ENCODE measurements at regions not wholly inside any gene's neighbourhood (a gene's known extent, or its start where the extent isn't known, plus 50 kb on each side); places are given as distances from the start of the nearest gene placed in this dataset.

DNA sequence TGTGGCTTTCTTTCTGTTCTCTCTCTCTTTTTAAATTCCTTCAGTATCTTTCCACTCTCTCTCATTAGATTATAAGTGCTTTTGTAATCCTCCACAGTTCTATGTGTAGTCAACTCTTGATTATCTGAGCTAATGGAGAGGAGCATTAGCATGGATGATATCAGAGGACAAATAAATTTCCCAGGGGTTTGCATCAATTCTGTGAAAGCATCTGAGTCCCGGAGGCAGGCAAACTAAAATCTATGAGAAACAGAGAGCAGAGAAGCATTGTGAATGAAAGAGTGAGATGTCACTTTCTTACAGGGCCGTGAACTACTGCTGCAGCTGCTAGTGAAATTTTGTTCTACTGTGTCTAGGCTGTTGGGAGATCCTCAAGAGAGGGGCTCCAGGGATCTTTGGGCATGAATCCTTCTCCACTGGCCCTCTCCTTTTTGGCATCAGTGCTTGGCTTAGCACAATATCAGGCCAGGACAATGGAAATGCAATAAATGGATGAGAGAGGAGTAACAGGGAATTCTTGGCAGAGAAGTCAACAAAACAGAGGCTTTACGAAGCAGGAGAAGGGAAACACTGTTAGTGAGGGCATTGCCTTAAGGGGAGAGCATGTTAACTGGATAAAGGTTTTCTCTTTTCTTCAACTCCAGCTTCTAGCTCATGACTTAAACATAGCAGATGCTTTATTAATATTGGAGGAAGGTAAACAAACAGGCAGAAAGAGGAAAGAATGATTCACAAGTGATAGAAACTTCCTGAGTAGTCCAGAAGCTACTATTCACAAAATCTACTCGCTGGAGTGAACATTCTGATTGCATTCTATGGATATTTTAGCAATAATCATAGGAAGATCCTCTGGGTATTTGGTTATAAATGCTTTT is 847.0 kb upstream of the MAP3K7 start:
- Histone ChIP-seq H3K27ac (ENCODE audit: low read depth in 1 of 2, low read length in 2 of 2) (no peak overlapping the region), H3K36me3 (ENCODE audit: control insufficient read depth in 4 of 4, insufficient read depth in 3 of 4, low read depth in 1 of 4, low read length in 3 of 4) (no peaks in the 10 kb centered on the region), H3K4me1 (ENCODE audit: control insufficient read depth in 4 of 4, insufficient read depth in 4 of 4, low read length in 3 of 4) (no peaks in the 10 kb centered on the region), H3K27me3 (ENCODE audit: control insufficient read depth in 4 of 4, insufficient read depth in 4 of 4, low read length in 3 of 4) (no peaks in the 10 kb centered on the region), H3K9ac (ENCODE audit: low read depth in 1 of 2, low read length in 2 of 2) (no peak overlapping the region), H3K4me3 (ENCODE audit: low read depth in 1 of 3, low read length in 3 of 3) (no peak overlapping the region), H3K9me3 (ENCODE audit: control insufficient read depth in 4 of 4, low read length in 3 of 4) (no peaks in the 10 kb centered on the region)
- no peak for TF ChIP-seq FOXA1 (IDR thresholded peaks at IDR 0.05)
- TF ChIP-seq, protein P1, sequence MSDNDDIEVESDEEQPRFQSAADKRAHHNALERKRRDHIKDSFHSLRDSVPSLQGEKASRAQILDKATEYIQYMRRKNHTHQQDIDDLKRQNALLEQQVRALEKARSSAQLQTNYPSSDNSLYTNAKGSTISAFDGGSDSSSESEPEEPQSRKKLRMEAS (IDR thresholded peaks at IDR 0.05): no peak
- TF ChIP-seq JUND (IDR thresholded peaks at IDR 0.05): no peak
- TF ChIP-seq YY1 (IDR thresholded peaks at IDR 0.05): no peak
- TF ChIP-seq HNF4A (conservative IDR thresholded peaks at IDR 0.05): no peak
- TF ChIP-seq HNF4G (IDR thresholded peaks at IDR 0.05): no peak
- TF ChIP-seq, protein P2, sequence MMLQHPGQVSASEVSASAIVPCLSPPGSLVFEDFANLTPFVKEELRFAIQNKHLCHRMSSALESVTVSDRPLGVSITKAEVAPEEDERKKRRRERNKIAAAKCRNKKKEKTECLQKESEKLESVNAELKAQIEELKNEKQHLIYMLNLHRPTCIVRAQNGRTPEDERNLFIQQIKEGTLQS (IDR thresholded peaks at IDR 0.05): no peak
- TF ChIP-seq FOXA2 (IDR thresholded peaks at IDR 0.05): no peak
- TF ChIP-seq, protein P3, sequence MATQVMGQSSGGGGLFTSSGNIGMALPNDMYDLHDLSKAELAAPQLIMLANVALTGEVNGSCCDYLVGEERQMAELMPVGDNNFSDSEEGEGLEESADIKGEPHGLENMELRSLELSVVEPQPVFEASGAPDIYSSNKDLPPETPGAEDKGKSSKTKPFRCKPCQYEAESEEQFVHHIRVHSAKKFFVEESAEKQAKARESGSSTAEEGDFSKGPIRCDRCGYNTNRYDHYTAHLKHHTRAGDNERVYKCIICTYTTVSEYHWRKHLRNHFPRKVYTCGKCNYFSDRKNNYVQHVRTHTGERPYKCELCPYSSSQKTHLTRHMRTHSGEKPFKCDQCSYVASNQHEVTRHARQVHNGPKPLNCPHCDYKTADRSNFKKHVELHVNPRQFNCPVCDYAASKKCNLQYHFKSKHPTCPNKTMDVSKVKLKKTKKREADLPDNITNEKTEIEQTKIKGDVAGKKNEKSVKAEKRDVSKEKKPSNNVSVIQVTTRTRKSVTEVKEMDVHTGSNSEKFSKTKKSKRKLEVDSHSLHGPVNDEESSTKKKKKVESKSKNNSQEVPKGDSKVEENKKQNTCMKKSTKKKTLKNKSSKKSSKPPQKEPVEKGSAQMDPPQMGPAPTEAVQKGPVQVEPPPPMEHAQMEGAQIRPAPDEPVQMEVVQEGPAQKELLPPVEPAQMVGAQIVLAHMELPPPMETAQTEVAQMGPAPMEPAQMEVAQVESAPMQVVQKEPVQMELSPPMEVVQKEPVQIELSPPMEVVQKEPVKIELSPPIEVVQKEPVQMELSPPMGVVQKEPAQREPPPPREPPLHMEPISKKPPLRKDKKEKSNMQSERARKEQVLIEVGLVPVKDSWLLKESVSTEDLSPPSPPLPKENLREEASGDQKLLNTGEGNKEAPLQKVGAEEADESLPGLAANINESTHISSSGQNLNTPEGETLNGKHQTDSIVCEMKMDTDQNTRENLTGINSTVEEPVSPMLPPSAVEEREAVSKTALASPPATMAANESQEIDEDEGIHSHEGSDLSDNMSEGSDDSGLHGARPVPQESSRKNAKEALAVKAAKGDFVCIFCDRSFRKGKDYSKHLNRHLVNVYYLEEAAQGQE (IDR thresholded peaks at IDR 0.05): no peak
- no peak for TF ChIP-seq GABPA (IDR thresholded peaks at IDR 0.05 in 1 of 2, conservative IDR thresholded peaks at IDR 0.05 in 1 of 2)
- TF ChIP-seq RAD21 (IDR thresholded peaks at IDR 0.05): no peak
- no peak for TF ChIP-seq TAF1 (conservative IDR thresholded peaks at IDR 0.05)
- TF ChIP-seq, protein P4, sequence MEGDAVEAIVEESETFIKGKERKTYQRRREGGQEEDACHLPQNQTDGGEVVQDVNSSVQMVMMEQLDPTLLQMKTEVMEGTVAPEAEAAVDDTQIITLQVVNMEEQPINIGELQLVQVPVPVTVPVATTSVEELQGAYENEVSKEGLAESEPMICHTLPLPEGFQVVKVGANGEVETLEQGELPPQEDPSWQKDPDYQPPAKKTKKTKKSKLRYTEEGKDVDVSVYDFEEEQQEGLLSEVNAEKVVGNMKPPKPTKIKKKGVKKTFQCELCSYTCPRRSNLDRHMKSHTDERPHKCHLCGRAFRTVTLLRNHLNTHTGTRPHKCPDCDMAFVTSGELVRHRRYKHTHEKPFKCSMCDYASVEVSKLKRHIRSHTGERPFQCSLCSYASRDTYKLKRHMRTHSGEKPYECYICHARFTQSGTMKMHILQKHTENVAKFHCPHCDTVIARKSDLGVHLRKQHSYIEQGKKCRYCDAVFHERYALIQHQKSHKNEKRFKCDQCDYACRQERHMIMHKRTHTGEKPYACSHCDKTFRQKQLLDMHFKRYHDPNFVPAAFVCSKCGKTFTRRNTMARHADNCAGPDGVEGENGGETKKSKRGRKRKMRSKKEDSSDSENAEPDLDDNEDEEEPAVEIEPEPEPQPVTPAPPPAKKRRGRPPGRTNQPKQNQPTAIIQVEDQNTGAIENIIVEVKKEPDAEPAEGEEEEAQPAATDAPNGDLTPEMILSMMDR (IDR thresholded peaks at IDR 0.05; ENCODE audit: low read depth, low read length, missing input control): no peak
- TF ChIP-seq SP1 (IDR thresholded peaks at IDR 0.05): no peak
- TF ChIP-seq RXRA (IDR thresholded peaks at IDR 0.05): no peak
- WGBS: 60% methylated on average over 4 of the region's 4 CpGs
- no peak for DNase-seq (ENCODE audit: low spot score)

DNA sequence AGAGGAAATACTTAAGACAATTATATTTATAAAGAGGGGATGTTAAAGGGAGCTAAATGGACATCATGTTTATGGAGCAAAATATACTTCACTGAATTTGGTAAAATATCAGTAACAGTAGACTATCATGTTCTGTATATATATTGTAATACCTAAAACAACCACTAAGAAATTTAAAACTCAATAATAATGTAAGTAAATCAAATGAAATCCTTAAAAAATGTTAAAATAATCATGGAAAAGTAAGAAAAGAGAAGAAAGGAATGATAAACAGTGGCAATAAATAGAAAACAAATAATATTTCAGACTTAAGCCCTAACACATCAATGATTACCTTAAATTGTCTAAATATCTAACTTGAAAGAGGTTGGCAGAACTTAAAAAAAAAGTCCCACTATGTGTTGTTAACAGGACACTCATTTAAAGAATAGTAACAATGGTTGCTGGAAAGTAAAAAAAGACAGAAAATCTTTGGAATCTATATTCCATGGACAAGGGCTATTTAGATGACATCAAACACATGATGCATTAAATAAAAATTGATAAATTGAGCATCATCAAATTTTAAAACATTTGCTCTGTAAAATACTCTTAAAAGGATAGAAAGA is 842.2 kb upstream of the MAP3K7 start:
- no peak overlapping the region for H3K9ac ChIP-seq (ENCODE audit: low read depth in 1 of 2, low read length in 2 of 2)
- H3K4me3 ChIP-seq (ENCODE audit: low read depth in 1 of 3, low read length in 3 of 3): no peak overlapping the region
- peaks cover 0 to 4% (median 0%) of the 10 kb centered on the region in 4 donors for H3K27me3 ChIP-seq (ENCODE audit: control insufficient read depth in 4 of 4, insufficient read depth in 4 of 4, low read length in 3 of 4)
- H3K27ac ChIP-seq (ENCODE audit: low read depth in 1 of 2, low read length in 2 of 2): no peak overlapping the region
- H3K36me3 ChIP-seq (ENCODE audit: control insufficient read depth in 4 of 4, insufficient read depth in 3 of 4, low read depth in 1 of 4, low read length in 3 of 4): no peaks in the 10 kb centered on the region
- no peaks in the 10 kb centered on the region for H3K4me1 ChIP-seq (ENCODE audit: control insufficient read depth in 4 of 4, insufficient read depth in 4 of 4, low read length in 3 of 4)
- no peaks in the 10 kb centered on the region for H3K9me3 ChIP-seq (ENCODE audit: control insufficient read depth in 4 of 4, low read length in 3 of 4)
- no peak for DNase-seq (ENCODE audit: low spot score)
- TF ChIP-seq EGR1 (IDR thresholded peaks at IDR 0.05; ENCODE audit: low read depth in 2 of 2) (no peak), SP1 (IDR thresholded peaks at IDR 0.05) (no peak), HNF4A (conservative IDR thresholded peaks at IDR 0.05) (no peak), HNF4G (IDR thresholded peaks at IDR 0.05) (no peak), NR2F2 (IDR thresholded peaks at IDR 0.05) (no peak), GABPA (IDR thresholded peaks at IDR 0.05 in 1 of 2, conservative IDR thresholded peaks at IDR 0.05 in 1 of 2) (no peak), YY1 (IDR thresholded peaks at IDR 0.05) (no peak), JUND (IDR thresholded peaks at IDR 0.05) (no peak), TAF1 (conservative IDR thresholded peaks at IDR 0.05) (no peak), FOXA2 (IDR thresholded peaks at IDR 0.05) (no peak), FOXA1 (IDR thresholded peaks at IDR 0.05) (no peak), RAD21 (IDR thresholded peaks at IDR 0.05) (no peak)
- TF ChIP-seq, protein P2 (IDR thresholded peaks at IDR 0.05): no peak
- TF ChIP-seq, protein P1 (IDR thresholded peaks at IDR 0.05): no peak
- TF ChIP-seq, protein P5, sequence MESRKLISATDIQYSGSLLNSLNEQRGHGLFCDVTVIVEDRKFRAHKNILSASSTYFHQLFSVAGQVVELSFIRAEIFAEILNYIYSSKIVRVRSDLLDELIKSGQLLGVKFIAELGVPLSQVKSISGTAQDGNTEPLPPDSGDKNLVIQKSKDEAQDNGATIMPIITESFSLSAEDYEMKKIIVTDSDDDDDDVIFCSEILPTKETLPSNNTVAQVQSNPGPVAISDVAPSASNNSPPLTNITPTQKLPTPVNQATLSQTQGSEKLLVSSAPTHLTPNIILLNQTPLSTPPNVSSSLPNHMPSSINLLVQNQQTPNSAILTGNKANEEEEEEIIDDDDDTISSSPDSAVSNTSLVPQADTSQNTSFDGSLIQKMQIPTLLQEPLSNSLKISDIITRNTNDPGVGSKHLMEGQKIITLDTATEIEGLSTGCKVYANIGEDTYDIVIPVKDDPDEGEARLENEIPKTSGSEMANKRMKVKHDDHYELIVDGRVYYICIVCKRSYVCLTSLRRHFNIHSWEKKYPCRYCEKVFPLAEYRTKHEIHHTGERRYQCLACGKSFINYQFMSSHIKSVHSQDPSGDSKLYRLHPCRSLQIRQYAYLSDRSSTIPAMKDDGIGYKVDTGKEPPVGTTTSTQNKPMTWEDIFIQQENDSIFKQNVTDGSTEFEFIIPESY (IDR thresholded peaks at IDR 0.05): no peak
- TF ChIP-seq, protein P4 (IDR thresholded peaks at IDR 0.05; ENCODE audit: low read depth, low read length, missing input control): no peak

Measured in liver (tissue), 8 donors.